ENCODE measurements at regions not wholly inside any gene's neighbourhood (a gene's known extent, or its start where the extent isn't known, plus 50 kb on each side); places are given as distances from the start of the nearest gene placed in this dataset.
"Not testable (repeated sequence)": the region's sequence is repeated elsewhere in the genome, so short reads cannot be mapped to it uniquely, and the experiment has no call there.

DNA sequence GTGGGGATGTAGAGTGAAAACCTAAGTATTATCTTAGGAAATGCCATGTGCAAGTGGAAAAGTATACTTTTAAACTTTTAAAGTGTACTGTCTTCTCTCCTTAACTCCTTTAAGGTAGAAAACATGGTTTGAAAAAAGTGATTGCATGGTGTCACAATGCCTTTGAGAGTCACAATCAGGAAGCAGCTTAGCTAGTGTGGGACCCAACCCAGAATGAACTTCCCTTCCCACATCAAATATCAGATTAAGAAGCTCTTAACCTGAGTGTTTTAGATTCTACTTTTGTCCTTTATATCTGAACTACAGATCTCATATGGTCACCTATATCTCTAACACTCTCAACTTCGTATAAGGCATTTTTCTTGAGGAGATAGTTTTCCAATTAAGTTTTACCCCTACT is 266.6 kb downstream of the KDM5D start:
- no peak for TF ChIP-seq CTCF (conservative IDR thresholded peaks at IDR 0.05; ENCODE audit: low read length)
- no peak overlapping the region for H3K4me3 ChIP-seq (ENCODE audit: low read length)
- DNase-seq (ENCODE audit: low read depth), result no peak

DNA sequence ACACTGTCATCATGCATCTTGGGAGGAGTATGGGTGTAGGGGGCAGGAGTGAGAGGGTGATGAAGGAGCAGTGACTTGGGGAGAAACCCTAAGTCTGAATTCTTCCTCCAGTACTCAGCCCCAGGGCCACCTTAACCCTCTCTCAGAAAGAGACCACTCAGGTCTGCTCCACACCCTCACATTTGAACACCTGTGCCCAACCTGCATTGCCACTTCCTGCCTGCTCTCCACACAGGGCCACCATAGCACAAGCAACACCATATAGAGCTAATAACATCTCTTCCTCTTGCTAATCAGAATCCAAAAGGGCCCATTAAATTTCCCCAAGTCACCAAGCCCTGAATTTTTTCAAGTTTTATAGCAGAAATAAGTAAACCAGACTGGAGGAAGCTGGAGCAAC is 278.7 kb downstream of the KDM5D start:
- no peak for DNase-seq (ENCODE audit: low read depth)
- H3K4me3 ChIP-seq (ENCODE audit: low read length), result no peak overlapping the region
- no peak for TF ChIP-seq CTCF (conservative IDR thresholded peaks at IDR 0.05; ENCODE audit: low read length)

- no peak for TF ChIP-seq CTCF (conservative IDR thresholded peaks at IDR 0.05; ENCODE audit: low read length)
- no peak overlapping the region for H3K4me3 ChIP-seq (ENCODE audit: low read length)
These were observed 287.6 kb downstream of the KDM5D start for GRCh38 chrY:19456855-19457448.

DNA sequence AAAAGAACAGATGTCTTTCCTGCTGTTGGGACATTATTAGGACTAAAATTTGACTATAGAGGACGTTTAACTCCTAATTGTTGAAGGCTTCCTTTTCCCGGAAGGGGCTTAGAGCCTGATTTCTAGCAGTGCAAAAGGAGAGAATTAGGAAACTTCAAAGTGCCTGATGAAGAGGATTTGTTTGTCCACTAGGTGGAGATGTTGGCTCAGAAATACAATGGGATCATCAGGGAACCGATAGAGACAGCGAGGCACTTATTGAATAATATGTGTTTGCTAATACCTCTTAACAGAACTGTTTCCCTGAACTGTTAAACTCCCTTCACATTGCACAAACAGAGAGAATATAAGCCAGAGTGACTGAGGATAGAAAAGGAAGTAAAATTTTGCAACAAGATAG is 311.5 kb downstream of the KDM5D start:
- peak; percentile 65 for TF ChIP-seq CTCF (conservative IDR thresholded peaks at IDR 0.05; ENCODE audit: low read length)
- DNase-seq (ENCODE audit: low read depth), result peak; percentile 47
- no peak overlapping the region for H3K4me3 ChIP-seq (ENCODE audit: low read length)

More at GRCh38 chrY:19456855-19457448, 287.6 kb downstream of the KDM5D start:
- no peak for DNase-seq (ENCODE audit: low read depth)

- no peak overlapping the region for H3K4me3 ChIP-seq (ENCODE audit: low read length)
- DNase-seq (ENCODE audit: low read depth), result no peak
- no peak for TF ChIP-seq CTCF (conservative IDR thresholded peaks at IDR 0.05; ENCODE audit: low read length)
These were observed 316.6 kb downstream of the KDM5D start for GRCh38 chrY:19427736-19428518.

DNA sequence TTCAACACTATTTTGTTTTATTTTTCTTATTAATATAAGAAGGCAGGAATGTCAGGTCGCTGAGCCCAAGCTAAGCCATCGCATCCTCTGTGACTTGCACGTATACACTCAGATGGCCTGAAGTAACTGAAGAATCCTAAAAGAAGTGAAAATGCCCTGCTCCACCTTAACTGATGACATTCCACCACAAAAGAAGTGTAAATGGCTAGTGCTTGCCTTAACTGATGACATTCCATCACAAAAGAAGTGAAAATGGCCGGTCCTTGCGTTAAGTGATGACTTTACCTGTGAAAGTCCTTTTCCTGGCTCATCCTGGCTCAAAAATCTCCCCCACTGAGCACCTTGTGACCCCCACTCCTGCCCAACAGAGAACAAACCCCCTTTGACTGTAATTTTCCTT is 317.3 kb downstream of the KDM5D start:
- not testable (repeated sequence) for H3K4me3 ChIP-seq (ENCODE audit: low read length); DNase-seq (ENCODE audit: low read depth)

DNA sequence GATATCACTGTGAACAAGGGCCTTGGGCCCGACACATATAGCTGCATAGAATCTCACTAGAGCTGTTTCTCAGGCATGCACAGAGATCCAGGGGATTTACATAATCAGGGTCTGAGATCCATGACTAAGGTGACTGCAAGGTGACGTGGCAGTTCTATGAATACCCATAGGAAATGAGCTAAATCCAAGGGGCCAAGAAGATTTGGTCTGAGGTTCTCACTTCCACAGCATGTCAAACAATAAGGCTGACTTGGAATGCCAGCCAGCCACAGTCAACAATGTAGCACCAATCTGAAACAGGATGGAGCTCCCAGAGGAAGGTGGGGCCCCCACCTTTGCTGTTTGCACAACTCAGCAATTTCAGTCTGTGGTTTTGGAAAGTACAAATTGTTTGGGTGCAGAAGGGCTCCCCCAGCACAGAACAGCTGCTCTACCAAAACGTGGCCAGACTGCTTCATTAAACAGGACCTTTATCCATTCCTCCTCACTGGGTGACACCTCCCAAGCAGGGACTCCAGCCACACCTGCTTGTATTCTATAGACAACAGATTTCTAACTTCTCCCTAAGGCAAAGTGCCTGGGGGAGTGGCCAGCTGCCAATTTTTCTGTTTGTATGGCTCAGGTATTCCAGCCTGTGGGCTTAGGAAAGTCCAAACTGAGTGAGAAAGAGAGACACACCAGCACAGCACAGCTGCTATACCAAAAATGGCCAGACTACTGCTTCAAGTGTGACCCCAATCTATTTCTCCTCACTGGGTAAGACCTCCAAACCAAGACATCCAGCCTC is 333.4 kb downstream of the KDM5D start:
- no peak for TF ChIP-seq CTCF (conservative IDR thresholded peaks at IDR 0.05; ENCODE audit: low read length)
- DNase-seq (ENCODE audit: low read depth), result no peak
- no peak overlapping the region for H3K4me3 ChIP-seq (ENCODE audit: low read length)

All from AG10803 (cell line).